IMR-90 (cell line): ENCODE measurements at regions not wholly inside any gene's neighbourhood (a gene's known extent, or its start where the extent isn't known, plus 50 kb on each side); places are given as distances from the start of the nearest gene placed in this dataset.

Experiments used
- ATAC-seq: fragments of 200-7000 bp; cut with Tn5 transposase; 2 replicates; pipeline ENCODE4 v1.9.1; 2020; ENCODE audit warnings: low read depth, mild to moderate bottlenecking, moderate library complexity
- BruUV-seq: library from RNA; stranded (reverse); fragments of 400-500 nt; replicated peaks from 2 replicates; lab custom pipeline; 2021; lab: Mats Ljungman, UMichigan
- CTCF ChIA-PET: fragments of 300-600 bp; formaldehyde crosslinking; extraction: SDS; loops from one replicate; lab custom pipeline; 2021; ENCODE audit warnings: antibody characterized with exemption; lab: Yijun Ruan, JAX
- POLR2A ChIA-PET: fragments of 300-600 bp; sonication (Branson Sonifier 250); formaldehyde crosslinking; loops from one replicate; lab custom pipeline; 2022; ENCODE audit warnings: antibody characterized with exemption; ENCODE audit not compliant: unreplicated experiment; lab: Charles Lee
- DNase-seq: peaks from one replicate; pipeline ENCODE4 v3.0.0; 2013
- H2AFZ ChIP-seq: replicated peaks from 2 replicates; pipeline ENCODE3; 2013; ENCODE audit warnings: low read length, mild to moderate bottlenecking; ENCODE audit not compliant: poor library complexity
- H2AK5ac ChIP-seq: 2 replicates; pipeline ENCODE4 v1.6.1; 2013; ENCODE audit warnings: low read depth, low read length, inconsistent platforms
- H2AK9ac ChIP-seq: replicated peaks from 2 replicates; pipeline ENCODE3; 2013; ENCODE audit warnings: mild to moderate bottlenecking, low read depth, low read length, moderate library complexity; ENCODE audit not compliant: poor library complexity
- H2BK120ac ChIP-seq: 2 replicates; pipeline ENCODE4 v1.6.1; 2013; ENCODE audit warnings: low read depth, low read length, inconsistent platforms
- H2BK15ac ChIP-seq: 3 replicates; pipeline ENCODE4 v1.6.1; 2013; ENCODE audit warnings: low read depth, low read length, inconsistent platforms
- H2BK20ac ChIP-seq: 2 replicates; pipeline ENCODE4 v1.6.1; 2013; ENCODE audit warnings: low read depth, mild to moderate bottlenecking, inconsistent platforms, low read length, moderate library complexity
- H2BK5ac ChIP-seq: 2 replicates; pipeline ENCODE4 v1.6.1; 2013; ENCODE audit warnings: mild to moderate bottlenecking, low read depth, low read length, inconsistent platforms; ENCODE audit not compliant: poor library complexity, severe bottlenecking
- H3K14ac ChIP-seq: replicated peaks from 2 replicates; pipeline ENCODE4 v1.6.1; 2013; ENCODE audit warnings: low read depth, low read length, inconsistent platforms
- H3K18ac ChIP-seq: 2 replicates; pipeline ENCODE4 v1.6.1; 2013; ENCODE audit warnings: low read depth, low read length, control low read depth
- H3K23ac ChIP-seq: 2 replicates; pipeline ENCODE4 v1.6.1; 2013; ENCODE audit warnings: low read depth, low read length, inconsistent platforms
- H3K27ac ChIP-seq: 2 replicates; pipeline ENCODE4 v1.5.1; 2013; ENCODE audit warnings: mild to moderate bottlenecking, control low read depth, low read length; ENCODE audit not compliant: insufficient read depth
- H3K27me3 ChIP-seq: 2 replicates; pipeline ENCODE4 v1.6.1; 2013; ENCODE audit warnings: low read length; ENCODE audit not compliant: control insufficient read depth, insufficient read depth
- H3K36me3 ChIP-seq: 2 replicates; pipeline ENCODE4 v1.6.1; 2013; ENCODE audit warnings: low read length, mixed read lengths; ENCODE audit not compliant: control insufficient read depth, insufficient read depth
- H3K4ac ChIP-seq: 2 replicates; pipeline ENCODE4 v1.6.1; 2013; ENCODE audit warnings: low read depth, low read length, inconsistent platforms
- H3K4me1 ChIP-seq: 2 replicates; pipeline ENCODE4 v1.6.1; 2013; ENCODE audit warnings: low read length, mixed read lengths; ENCODE audit not compliant: control insufficient read depth, insufficient read depth
- H3K4me2 ChIP-seq: 2 replicates; pipeline ENCODE4 v1.6.1; 2013; ENCODE audit warnings: low read depth, mild to moderate bottlenecking, control low read depth, low read length, moderate library complexity
- H3K4me3 ChIP-seq: 2 replicates; pipeline ENCODE4 v1.5.1; 2013; ENCODE audit warnings: low read depth, mild to moderate bottlenecking, control low read depth, low read length, moderate library complexity; ENCODE audit not compliant: insufficient read depth
- H3K56ac ChIP-seq: 2 replicates; pipeline ENCODE4 v1.6.1; 2013; ENCODE audit warnings: low read length, inconsistent platforms; ENCODE audit not compliant: insufficient read depth; ENCODE audit errors: extremely low read depth
- H3K79me1 ChIP-seq, 2 experiments: 2 replicates each; pipeline ENCODE4 v1.6.1; 2013; ENCODE audit warnings: low read length in 2 of 2, inconsistent platforms in 1 of 2, low read depth in 1 of 2
- H3K9ac ChIP-seq: 2 replicates; pipeline ENCODE4 v1.6.1; 2013; ENCODE audit warnings: low read depth, low read length, control low read depth
- H3K9me1 ChIP-seq: 2 replicates; pipeline ENCODE4 v1.6.1; 2013; ENCODE audit warnings: low read length, inconsistent platforms; ENCODE audit not compliant: insufficient read depth
- H3K9me3 ChIP-seq: 2 replicates; pipeline ENCODE4 v1.6.1; 2013; ENCODE audit warnings: low read length; ENCODE audit not compliant: control insufficient read depth, insufficient read depth
- H4K20me1 ChIP-seq: 2 replicates; pipeline ENCODE4 v1.6.1; 2013; ENCODE audit warnings: low read length, inconsistent platforms; ENCODE audit not compliant: insufficient read depth
- H4K5ac ChIP-seq: 2 replicates; pipeline ENCODE4 v1.6.1; 2013; ENCODE audit warnings: mild to moderate bottlenecking, low read depth, low read length, control low read depth
- H4K8ac ChIP-seq, 2 experiments: 2 replicates each; pipeline ENCODE4 v1.6.1; 2013; ENCODE audit warnings: low read depth in 2 of 2, low read length in 2 of 2, control low read depth in 1 of 2, inconsistent platforms in 1 of 2
- H4K91ac ChIP-seq: 2 replicates; pipeline ENCODE4 v1.6.1; 2013; ENCODE audit warnings: low read depth, low read length, inconsistent platforms; ENCODE audit not compliant: insufficient read depth
- BHLHE40 ChIP-seq: fragments of 150-350 bp; IDR thresholded peaks from 2 replicates; pipeline ENCODE4 v1.6.1; 2016; ENCODE audit warnings: mild to moderate bottlenecking, low read depth, low read length
- CEBPB ChIP-seq: IDR thresholded peaks from 2 replicates; pipeline ENCODE4 v1.6.1; 2012; ENCODE audit warnings: low read depth, low read length, improper control_type of control experiment
- ELK1 ChIP-seq: fragments of 150-350 bp; IDR thresholded peaks from 2 replicates; pipeline ENCODE4 v1.6.1; 2016; ENCODE audit warnings: low read depth, mild to moderate bottlenecking, low read length, moderate library complexity, borderline replicate concordance
- FOS ChIP-seq: fragments of 150-350 bp; IDR thresholded peaks from 2 replicates; pipeline ENCODE4 v1.6.1; 2016; ENCODE audit warnings: low read depth, low read length
- MAZ ChIP-seq: IDR thresholded peaks from 2 replicates; pipeline ENCODE4 v1.6.1; 2012; ENCODE audit warnings: low read depth, mild to moderate bottlenecking, low read length, improper control_type of control experiment, moderate library complexity, borderline replicate concordance
- MXI1 ChIP-seq: IDR thresholded peaks from 2 replicates; pipeline ENCODE4 v1.6.1; 2012; ENCODE audit warnings: low read depth, mild to moderate bottlenecking, low read length, moderate library complexity, borderline replicate concordance
- NFE2L2 ChIP-seq: fragments of 150-350 bp; IDR thresholded peaks from 2 replicates; pipeline ENCODE4 v1.6.1; 2016; ENCODE audit warnings: low read depth, mild to moderate bottlenecking, low read length
- POLR2A ChIP-seq: IDR thresholded peaks from 2 replicates; pipeline ENCODE4 v1.6.1; 2012; ENCODE audit warnings: mild to moderate bottlenecking, low read depth, low read length
- WGBS, 2 experiments: methylation state at CpG; one replicate each; pipeline versions ENCODE4 v1.1.5 to v1.1.7; 2013; ENCODE audit warnings: missing lambda C conversion rate in 2 of 2; ENCODE audit not compliant: insufficient read length in 1 of 2; ENCODE audit errors: extremely low coverage in 2 of 2; 5-methylcytosine and 5-hydroxymethylcytosine counted together
- dilution Hi-C: fragments of 300-500 bp; cut with HindIII; formaldehyde crosslinking; loops from one replicate; pipeline ENCODE4 v1.14.3; 2018; ENCODE audit warnings: low sequenced_read_pairs; ENCODE audit not compliant: unreplicated experiment
- in situ Hi-C: fragments of 300-500 bp; cut with MboI; formaldehyde crosslinking; loops from 3 replicates; pipeline ENCODE4 v1.14.3; 2019; ENCODE audit warnings: low sequenced_read_pairs, inconsistent platforms, mixed read lengths
- intact Hi-C: fragments of 100-400 bp; cut with micrococcal nuclease; formaldehyde crosslinking; loops from 2 replicates; pipeline ENCODE4 v1.10.0; 2022

GRCh38 chr1:208497866-208498541, 253.8 kb upstream of the PLXNA2 start:
- no peak for ATAC-seq
- DNase-seq = no peak
- dilution Hi-C loops (no loop called here), in situ Hi-C loops (no loop called here), intact Hi-C loops (no loop called here)
- H2AFZ ChIP-seq = no peak overlapping the region
- no peak overlapping the region for H3K56ac ChIP-seq
- no peak overlapping the region for H2AK5ac ChIP-seq
- ChIA-PET CTCF (no interaction called here), POLR2A (no interaction called here)
- H4K91ac ChIP-seq = no peak overlapping the region
- H3K9me3 ChIP-seq = peaks cover 9% of the 10 kb centered on the region
- H3K18ac ChIP-seq = no peak overlapping the region
- WGBS, 2 experiments = no CpG with 5 or more reads among the region's 4 CpGs
- no peaks in the 10 kb centered on the region for H3K27me3 ChIP-seq
- H4K20me1 ChIP-seq = no peaks in the 10 kb centered on the region
- no peak overlapping the region for H3K4me3 ChIP-seq
- H4K5ac ChIP-seq = no peak overlapping the region
- H3K9ac ChIP-seq = no peak overlapping the region
- no peaks in the 10 kb centered on the region for H3K79me1 ChIP-seq
- TF ChIP-seq POLR2A (no peak), FOS (no peak), MXI1 (no peak), BHLHE40 (no peak), MAZ (no peak), NFE2L2 (no peak), CEBPB (no peak), ELK1 (no peak)
- BruUV-seq = no TSS peak
- H2BK5ac ChIP-seq = no peak overlapping the region
- no peak overlapping the region for H2BK20ac ChIP-seq
- no peaks in the 10 kb centered on the region for H3K4me1 ChIP-seq
- no peak overlapping the region for H2BK120ac ChIP-seq
- no peaks in the 10 kb centered on the region for H3K36me3 ChIP-seq
- no peak overlapping the region for H3K23ac ChIP-seq
- no peak overlapping the region for H3K4ac ChIP-seq
- no peak overlapping the region for H3K4me2 ChIP-seq
- no peak overlapping the region for H2AK9ac ChIP-seq
- H2BK15ac ChIP-seq = no peak overlapping the region
- no peak overlapping the region for H4K8ac ChIP-seq
- no peak overlapping the region for H3K27ac ChIP-seq
- H3K9me1 ChIP-seq = no peaks in the 10 kb centered on the region
- no peak overlapping the region for H3K14ac ChIP-seq
